Sciatic nerve (tissue), 2 donors: ENCODE measurements at regions not wholly inside any gene's neighbourhood (a gene's known extent, or its start where the extent isn't known, plus 50 kb on each side); places are given as distances from the start of the nearest gene placed in this dataset.

ENCODE experiments used
- ATAC-seq: fragments of 200-7000 bp; cut with Tn5 transposase; one replicate; pipeline ENCODE4 v1.9.1; 2020; ENCODE audit warnings: mild to moderate bottlenecking, moderate library complexity
- DNase-seq: peaks from one replicate; pipeline ENCODE4 v3.0.0-alpha.2; 2020; ENCODE audit warnings: low spot score
- intact Hi-C: fragments of 100-400 bp; cut with DNase I; formaldehyde crosslinking; loops from one replicate; pipeline ENCODE4 v1.14.2; 2022
- donor health status: DM: no; HTN: no; CAD: no.
- donor health status: DM: no; HTN: no; CAD: no.

DNA sequence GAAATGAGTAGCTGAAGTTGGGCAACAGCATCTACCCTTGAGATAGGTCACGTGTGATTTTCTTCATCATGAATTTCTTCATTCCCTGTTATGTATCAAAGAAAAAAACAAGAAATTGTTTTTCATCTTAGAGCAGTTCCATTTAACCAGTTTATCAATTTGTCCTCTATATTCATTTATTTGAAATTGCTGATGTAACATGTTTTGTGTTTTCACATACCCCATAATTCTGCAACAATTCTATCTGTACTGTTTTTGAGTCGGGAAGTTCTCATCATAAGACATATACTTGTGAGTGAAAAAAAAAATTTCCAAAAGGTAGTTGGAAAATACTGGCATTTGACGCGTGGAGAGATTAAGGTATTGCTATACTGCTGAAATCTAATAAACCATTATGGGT lies 422.6 kb upstream of the REG3G start:
- DNase-seq (no peak), ATAC-seq (no peak)
- intact Hi-C loops, result no loop called here

DNA sequence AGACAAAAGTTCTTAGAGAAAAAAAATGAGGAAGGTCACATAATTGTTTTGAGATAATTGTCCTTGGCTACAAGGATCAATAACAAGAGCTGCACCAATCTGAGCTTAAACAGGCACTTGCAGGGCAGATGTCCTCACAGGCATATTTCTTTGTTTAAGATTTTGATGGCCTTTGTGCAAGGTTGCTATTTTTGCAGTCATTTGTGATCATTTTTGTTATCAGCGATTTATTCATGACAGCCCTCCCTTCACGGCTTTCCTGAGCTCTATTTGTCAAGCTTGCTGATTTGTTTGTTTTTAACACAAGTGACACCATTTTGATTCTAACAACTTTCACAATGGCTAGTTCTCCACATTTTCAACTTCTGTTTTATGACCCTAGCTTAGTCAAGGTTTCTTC lies 418.6 kb upstream of the REG3G start:
- ATAC-seq (no peak), DNase-seq (no peak)
- intact Hi-C loops, result no loop called here

DNA sequence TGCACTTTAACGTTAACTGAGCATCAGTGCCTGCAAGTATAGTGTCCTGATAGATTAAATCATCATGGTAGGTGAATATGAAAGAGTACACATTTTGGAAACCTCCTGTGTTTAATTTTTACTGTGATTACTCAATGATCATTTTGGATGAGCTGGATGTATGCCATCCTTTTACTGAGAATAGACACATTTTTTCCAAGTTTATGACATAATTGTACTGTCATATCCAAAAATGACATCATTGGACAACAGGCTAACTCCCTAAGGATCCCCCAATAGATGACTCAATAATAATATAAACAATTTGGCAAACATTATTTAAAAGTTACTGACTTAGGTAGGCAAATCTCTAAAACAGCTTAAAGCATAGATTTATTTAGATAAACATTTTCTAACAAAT lies 410.8 kb upstream of the REG3G start:
- intact Hi-C loops, result no loop called here
- DNase-seq (no peak), ATAC-seq (no peak)

DNA sequence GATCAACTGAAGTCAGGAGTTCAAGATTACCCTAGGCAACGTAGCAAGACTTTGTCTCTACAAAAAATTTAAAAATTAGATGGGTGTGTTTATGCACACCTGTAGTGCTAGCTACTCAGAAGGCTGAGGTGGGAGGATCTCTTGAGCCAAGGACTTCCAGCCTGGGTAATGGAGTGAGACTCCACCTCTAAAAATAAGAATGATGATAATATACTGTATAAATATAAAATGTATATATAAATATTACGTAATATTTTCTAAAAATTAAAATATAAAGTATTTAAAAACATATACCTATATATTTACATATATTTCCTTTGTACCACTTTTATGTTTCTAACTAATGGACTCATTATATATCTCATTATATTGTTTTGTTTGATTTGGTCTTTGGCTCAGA lies 409.5 kb upstream of the REG3G start:
- DNase-seq (no peak), ATAC-seq (no peak)
- intact Hi-C loops, result no loop called here

DNA sequence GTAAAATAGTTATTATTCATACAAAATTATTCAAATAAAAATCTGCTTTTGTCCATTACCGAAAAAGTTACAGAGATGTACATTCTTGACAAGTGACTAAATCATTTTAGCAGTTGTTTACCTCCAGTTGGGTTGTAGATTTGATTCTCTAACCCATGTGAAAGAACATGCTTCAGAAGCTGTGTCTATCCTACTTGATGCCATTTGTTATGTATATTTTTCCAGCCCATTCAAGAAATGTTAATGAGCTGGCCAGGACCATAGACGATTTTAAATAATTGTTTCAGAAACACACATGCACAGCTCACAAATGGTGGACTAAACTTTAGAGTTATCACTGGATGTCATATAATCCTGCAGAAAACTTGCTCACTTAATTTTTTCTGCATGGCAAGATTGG lies 391.1 kb upstream of the REG3G start:
- intact Hi-C loops, result no loop called here
- DNase-seq, result no peak

DNA sequence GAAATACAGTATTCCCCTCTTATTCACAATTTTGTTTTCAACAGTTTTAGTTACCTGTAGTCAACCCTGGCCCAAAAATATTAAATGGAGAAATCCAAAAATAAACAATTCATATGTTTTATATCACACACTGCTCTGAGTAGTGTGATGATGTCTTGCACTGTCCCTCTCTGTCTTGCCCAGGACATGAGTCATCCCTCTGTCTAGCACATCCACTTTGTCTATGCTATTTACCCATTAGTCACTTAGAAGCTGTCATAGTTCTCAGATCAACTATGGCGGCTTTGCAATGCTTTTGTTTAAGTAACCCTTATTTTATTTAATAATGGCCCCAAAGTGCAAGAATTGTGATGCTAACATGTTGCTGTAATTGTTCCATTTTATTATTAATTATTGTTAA lies 380.6 kb upstream of the REG3G start:
- DNase-seq (no peak), ATAC-seq (no peak)
- intact Hi-C loops, result no loop called here

More for the DNA sequence above, 391.1 kb upstream of the REG3G start:
- ATAC-seq, result no peak

DNA sequence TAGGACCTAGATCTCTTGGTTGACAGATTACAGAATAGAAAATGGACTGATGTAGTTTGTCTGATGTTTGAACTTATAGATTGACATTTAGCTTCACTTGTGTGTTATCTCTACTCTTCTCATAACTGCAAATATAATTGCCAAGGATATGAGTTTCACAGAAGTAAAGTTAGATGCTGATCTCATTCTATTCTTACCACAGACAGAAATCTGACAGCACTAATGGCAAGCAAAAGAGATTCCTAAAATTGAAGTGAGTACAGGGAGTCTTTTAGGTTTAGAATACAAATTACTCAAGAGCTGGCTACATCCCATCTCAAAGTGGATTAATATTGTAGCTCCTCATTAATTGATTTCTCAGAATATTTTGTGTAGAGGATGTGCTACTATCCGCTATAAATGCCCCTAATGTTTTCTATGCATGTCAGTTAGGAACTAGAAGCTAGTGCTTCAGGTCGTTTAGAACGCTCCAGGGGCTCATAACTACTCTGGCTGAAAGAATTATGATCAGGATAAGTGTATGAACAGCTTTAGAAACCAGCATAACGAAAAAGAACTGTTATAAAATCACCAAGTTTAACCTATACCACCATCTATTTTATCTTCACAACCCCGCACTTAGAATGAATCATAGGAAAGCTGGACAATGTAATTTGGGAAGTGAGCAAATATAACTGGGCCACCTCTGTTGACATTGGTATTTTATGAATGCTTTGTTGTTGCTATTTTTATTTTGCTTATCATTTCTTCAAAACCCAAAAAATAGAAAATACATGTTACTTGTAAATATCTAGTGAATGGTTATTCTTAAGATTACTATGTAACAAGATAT lies 378.8 kb upstream of the REG3G start:
- ATAC-seq, result no peak
- intact Hi-C loops, result no loop called here

DNA sequence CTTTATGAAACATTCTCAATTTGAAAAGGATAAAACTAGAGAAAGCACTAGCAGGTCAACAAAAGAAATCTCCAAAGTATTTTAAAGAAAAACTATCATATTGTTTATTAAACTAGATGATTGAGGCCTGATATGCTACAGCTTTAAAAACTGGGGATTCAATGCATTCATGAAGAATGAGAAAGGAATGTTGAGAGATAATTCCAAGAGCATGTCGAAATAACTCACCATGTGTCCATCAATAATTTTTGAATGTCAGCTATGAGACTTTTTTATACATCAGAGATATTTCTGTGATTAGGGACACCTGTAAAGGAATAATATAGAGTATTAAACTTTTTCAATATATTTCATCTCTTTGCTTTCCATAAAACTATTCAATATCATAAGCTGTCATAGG lies 376.9 kb upstream of the REG3G start:
- no peak for ATAC-seq
- intact Hi-C loops, result no loop called here
- DNase-seq, result no peak

More for the DNA sequence above, 378.8 kb upstream of the REG3G start:
- no peak for DNase-seq

DNA sequence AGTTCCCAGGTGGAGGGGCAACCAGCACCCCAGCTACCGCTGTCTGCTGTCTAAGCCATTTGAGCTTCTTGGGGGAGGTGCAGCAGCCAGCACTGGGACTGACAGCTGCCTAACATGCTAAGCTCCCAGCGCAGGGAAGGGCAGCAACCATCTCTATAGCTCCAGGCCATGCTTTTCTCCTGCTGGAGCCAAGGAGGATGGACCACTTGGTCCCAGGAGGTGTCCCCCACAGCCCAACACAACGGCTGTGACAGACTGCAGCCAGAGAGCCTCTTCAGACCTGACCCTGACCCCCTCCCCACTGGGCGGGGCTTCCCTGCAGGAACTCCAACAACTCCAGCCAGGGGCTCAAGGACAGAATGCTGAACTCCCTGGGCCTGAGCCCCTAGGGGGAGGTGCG lies 370.6 kb upstream of the REG3G start:
- no peak for DNase-seq
- intact Hi-C loops, result no loop called here
- no peak for ATAC-seq

DNA sequence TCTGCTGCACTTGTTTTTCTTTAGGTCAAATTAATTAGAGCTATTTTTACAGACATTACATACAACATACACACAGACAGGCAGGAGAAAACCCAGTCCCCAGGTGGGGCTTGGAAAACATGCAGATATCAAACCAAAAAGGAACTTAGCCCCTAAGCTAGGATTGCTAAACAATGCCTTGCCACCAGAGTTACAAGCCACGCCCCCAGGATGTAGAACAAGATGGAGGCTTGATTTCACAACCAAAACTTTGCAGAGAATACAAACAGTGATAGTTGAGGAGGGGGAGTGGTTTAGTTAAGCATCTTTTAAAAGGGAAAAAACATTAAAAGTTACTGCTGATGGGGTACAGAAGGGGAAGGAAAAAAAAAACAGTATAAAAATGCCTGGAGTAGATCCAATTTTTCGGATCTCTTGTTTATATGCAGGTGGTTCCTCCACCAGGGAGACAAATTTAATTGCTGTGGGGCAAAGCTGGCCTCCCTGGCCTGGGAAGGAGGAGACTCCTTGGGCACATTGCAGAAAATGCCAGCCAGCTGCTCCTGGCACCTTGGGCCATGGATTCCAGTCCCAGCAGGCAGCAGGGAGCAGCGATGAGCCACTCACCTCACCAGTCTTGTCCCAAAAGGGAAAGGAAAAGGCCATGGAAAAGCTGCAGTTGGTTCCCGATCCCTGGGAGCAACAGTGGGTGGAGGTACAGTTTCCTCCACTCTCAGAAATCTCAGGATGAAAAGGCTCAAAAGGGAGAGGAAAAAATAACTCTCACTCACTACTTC lies 348.4 kb upstream of the REG3G start:
- ATAC-seq, result no peak
- intact Hi-C loops, result no loop called here
- DNase-seq, result no peak

DNA sequence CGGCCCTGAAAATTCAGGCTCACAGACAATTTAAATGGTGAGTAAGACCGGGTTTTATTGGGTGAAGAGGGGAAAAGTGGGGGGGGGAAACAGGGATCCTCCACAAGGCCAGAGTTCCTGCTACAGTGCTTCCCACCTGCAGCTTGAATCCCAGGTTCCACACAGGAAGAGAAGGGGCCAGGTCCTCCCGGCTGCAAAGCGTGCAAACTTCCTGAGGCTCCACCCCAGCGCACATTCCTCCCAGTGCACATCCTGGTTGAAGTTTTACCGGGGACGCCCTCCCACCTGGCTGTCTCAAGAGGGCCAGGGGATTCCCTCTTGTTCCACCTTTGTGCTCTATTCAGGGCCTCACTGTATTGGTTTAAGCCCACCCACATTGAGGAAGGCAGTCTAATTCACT lies 347.7 kb upstream of the REG3G start:
- ATAC-seq (no peak), DNase-seq (no peak)
- intact Hi-C loops, result no loop called here

DNA sequence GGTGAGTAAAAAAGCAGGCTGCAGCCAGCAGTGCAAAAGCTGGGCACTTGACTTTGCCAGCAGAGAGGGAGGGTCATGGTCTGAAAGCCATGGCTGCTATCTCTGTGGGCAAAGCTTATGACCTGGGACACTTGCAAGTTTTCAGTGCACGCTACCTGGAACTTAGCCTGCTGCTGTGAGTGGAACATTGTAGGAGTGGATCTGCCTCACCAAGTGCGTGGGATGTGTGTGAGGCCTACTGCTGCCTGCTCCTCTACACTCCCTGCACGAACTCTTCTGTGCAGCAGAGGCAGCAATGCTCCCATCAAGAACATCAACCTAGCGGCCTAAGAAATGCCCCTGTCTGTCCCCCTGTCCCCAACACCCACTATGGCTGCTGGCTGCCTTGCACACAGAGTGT lies 344.1 kb upstream of the REG3G start:
- no peak for ATAC-seq
- intact Hi-C loops, result no loop called here
- DNase-seq, result no peak

DNA sequence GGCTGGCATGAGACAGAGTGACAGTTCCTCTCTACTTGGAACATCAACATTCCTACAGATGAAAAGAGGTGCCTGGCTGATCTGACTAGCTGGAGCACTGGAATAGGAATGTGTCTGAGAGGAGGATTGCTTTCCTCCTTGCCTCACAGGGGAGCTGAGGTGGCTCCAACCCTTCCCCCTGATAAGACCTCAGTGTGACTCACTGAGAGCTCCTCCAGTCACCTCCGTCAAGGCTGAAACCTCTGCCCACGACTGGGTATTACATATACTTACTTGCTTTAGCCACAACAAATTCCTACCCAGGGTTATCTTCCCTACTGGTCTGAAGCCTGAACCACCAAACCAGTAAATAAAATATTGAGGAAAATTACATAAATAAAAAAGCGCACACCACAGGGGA lies 342.7 kb upstream of the REG3G start:
- ATAC-seq (no peak), DNase-seq (no peak)
- intact Hi-C loops, result no loop called here

DNA sequence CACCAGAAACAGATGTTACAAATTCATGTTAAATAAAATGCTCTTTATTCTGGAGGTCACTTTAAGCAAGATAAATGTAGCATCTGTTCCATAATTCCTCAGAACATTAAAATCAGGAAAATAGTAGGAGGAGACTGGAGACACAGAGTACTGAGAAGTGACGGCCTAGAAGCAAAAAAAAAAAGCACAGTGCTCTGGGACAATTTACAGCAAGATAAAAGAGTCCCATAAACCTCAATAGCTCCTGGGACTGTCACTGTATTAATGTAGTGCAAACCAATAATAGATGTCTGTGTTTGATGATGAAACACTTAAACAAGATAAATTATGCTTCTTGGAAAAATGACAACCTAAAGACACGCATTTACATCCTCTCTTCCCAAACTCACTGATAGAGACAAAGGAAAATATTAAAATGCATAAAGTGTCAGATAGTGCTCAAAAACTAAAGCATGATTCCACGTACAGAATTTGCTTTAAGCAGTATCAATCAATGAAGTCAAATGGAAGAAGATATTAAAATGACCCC lies 338.8 kb upstream of the REG3G start:
- ATAC-seq (no peak), DNase-seq (no peak)
- intact Hi-C loops, result no loop called here

DNA sequence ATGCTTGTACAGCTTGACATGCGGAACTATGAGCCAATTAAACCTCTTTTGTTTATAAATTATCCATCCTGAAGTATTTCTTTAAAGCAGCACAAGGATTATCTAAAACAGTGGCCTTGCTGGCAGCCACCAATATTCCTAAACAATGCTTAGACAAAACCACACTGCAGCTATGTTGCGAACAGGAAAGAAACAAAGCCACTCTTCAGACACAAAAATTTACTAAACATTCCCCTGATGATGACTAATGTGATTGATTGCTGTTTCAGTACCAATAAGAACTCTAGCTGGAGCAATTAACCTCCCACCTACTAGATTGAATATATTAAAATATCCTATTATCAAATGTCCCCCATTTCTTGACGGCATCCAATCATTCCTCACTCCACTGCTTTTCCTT lies 325.8 kb upstream of the REG3G start:
- no peak for ATAC-seq

DNA sequence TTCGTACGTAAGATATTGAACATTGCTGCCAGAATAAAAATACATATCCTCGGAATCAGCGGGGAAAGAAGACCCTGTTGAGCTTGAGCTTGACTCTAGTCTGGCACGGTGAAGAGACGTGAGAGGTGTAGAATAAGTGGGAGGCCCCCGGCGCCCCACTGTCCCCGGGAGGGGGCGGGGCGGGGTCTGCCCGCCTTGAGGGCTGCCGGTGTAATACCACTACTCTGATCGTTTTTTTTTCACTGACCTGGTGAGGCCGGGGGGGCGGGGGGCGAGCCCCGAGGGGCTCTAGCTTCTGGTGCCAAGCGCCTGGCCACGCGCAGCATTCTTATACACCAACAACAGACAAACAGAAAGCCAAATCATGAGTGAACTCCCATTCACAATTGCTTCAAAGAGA lies 324.0 kb upstream of the REG3G start:
- ATAC-seq (no peak), DNase-seq (no peak)
- intact Hi-C loops, result no loop called here

More for the DNA sequence above, 325.8 kb upstream of the REG3G start:
- intact Hi-C loops, result no loop called here
- DNase-seq, result no peak

DNA sequence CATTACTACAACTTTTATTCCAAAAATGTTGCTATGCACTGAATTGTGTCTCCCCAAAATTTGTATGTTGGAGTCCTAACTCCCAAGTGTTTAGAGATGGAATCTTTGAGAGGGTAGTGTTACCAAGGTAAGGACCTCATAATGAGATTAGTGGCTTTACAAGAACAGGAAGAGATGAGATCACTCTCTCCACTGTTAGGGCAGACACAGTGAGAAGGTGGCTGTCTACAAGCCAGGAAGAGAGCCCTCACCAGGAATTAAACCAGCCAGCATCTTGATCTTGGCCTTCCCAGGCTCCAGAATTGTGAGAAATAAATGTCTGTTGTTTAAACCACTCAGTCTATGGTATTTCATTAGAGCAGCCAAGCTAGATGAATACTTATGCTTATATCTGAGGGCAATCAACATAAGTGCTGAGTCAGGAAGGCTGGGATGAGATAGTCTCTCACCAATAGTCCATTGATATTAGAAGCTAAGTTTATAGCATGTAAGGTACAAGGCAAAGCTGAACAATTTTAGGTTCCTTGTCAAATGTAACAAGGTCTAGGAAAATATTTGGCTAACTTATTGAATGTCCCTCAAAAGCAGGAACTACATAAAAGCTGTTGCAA lies 317.6 kb upstream of the REG3G start:
- DNase-seq (no peak), ATAC-seq (no peak)
- intact Hi-C loops, result no loop called here

DNA sequence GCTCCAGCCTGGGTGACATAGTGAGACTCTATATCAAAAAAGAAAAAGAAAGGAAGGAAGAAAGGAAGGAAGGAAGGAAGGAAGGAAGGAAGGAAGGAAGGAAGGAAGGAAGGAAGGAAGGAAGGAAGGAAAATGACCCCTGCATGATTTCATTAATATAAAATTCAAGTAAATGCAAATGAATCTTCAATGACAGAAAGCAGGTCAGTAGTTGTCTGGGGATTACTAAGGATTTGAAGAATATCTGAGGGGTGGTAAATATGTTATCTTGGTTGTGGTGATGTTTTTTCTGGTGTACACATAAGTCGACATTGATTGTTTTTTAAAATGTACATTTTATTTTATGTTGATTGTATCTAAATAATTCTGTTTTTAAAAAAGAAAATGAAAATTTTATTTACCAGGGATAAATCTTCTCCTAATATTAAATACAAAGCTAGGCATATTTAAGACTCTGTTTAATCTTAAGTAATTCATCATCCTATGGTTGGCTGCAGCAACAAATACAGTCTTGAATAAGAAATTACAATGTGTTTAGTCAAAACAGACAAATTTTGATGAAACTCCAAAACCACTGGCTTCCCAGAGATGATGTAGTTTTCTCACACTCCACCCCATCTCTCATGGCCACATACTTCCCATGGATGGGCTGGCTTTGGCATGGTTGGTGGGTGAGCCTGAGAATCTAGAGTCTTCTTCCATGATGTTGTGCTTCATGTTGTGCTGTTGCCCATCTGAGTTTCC lies 314.7 kb upstream of the REG3G start:
- intact Hi-C loops, result no loop called here
- ATAC-seq, result no peak
- no peak for DNase-seq

DNA sequence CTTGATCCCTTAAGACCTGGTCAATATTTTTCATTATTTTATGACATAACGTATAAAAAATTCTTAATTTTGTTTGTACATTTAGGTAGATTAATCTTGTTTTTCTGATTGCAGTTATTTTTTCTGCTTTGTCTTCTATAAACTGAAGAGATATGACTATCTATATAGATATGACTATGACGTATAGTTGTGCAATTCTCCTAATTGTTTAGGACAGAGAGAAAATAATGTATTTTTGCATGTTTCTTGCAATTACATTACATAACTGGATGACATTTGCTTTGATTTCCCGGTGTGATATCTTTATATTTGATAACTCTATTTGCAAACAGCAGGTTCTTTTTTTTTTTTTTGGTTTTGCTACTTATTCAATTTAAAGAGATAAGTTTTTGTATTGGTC lies 310.2 kb upstream of the REG3G start:
- ATAC-seq, result no peak

More for the DNA sequence above, 310.2 kb upstream of the REG3G start:
- no peak for DNase-seq
- intact Hi-C loops, result no loop called here
